H9 (cell line): ENCODE measurements at regions not wholly inside any gene's neighbourhood (a gene's known extent, or its start where the extent isn't known, plus 50 kb on each side); places are given as distances from the start of the nearest gene placed in this dataset.
"Not testable (repeated sequence)": the region's sequence is repeated elsewhere in the genome, so short reads cannot be mapped to it uniquely, and the experiment has no call there.

Experiments
- DNase-seq: peaks from one replicate; pipeline ENCODE4 v3.0.0-alpha.2; 2017
- H2AFZ ChIP-seq: one replicate; pipeline ENCODE4 v1.6.1; 2013; ENCODE audit warnings: mild to moderate bottlenecking, low read length, control low read depth, moderate library complexity
- H2AK5ac ChIP-seq: 2 replicates; pipeline ENCODE4 v1.6.1; 2013; ENCODE audit warnings: low read length, control low read depth, mixed read lengths; ENCODE audit not compliant: insufficient read length
- H2BK120ac ChIP-seq: one replicate; pipeline ENCODE4 v1.6.1; 2013; ENCODE audit warnings: low read depth, mild to moderate bottlenecking, low read length, control low read depth, inconsistent platforms; ENCODE audit not compliant: poor library complexity, severe bottlenecking
- H2BK12ac ChIP-seq: 2 replicates; pipeline ENCODE4 v1.6.1; 2013; ENCODE audit warnings: low read length, control low read depth, mixed read lengths, low read depth; ENCODE audit not compliant: insufficient read length
- H2BK15ac ChIP-seq: 2 replicates; pipeline ENCODE4 v1.6.1; 2013; ENCODE audit warnings: low read depth, low read length, control low read depth
- H2BK20ac ChIP-seq: one replicate; pipeline ENCODE4 v1.6.1; 2013; ENCODE audit warnings: low read depth, mild to moderate bottlenecking, low read length, control low read depth, inconsistent platforms; ENCODE audit not compliant: poor library complexity, severe bottlenecking
- H2BK5ac ChIP-seq: 2 replicates; pipeline ENCODE4 v1.6.1; 2013; ENCODE audit warnings: low read length, control low read depth, mixed read lengths; ENCODE audit not compliant: insufficient read length
- H3K14ac ChIP-seq: 2 replicates; pipeline ENCODE4 v1.6.1; 2013; ENCODE audit warnings: low read length, control low read depth; ENCODE audit not compliant: insufficient read depth
- H3K18ac ChIP-seq: 2 replicates; pipeline ENCODE4 v1.6.1; 2013; ENCODE audit warnings: low read depth, mild to moderate bottlenecking, mixed read lengths, low read length, control low read depth; ENCODE audit not compliant: insufficient read length
- H3K23ac ChIP-seq: 2 replicates; pipeline ENCODE4 v1.6.1; 2013; ENCODE audit warnings: low read length, control low read depth, mixed read lengths, low read depth; ENCODE audit not compliant: insufficient read length
- H3K23me2 ChIP-seq: 2 replicates; pipeline ENCODE4 v1.6.1; 2013; ENCODE audit warnings: low read depth, mild to moderate bottlenecking, mixed read lengths, low read length, control low read depth; ENCODE audit not compliant: insufficient read length, poor library complexity, severe bottlenecking
- H3K27ac ChIP-seq: 2 replicates; pipeline ENCODE4 v1.5.1; 2013; ENCODE audit warnings: low read length, control low read depth, mixed read lengths, low read depth; ENCODE audit not compliant: insufficient read length
- H3K27me3 ChIP-seq: 2 replicates; pipeline ENCODE4 v1.6.1; 2013; ENCODE audit warnings: low read length, control low read depth, inconsistent platforms; ENCODE audit not compliant: insufficient read depth
- H3K4ac ChIP-seq: 2 replicates; pipeline ENCODE4 v1.6.1; 2013; ENCODE audit warnings: low read depth, mild to moderate bottlenecking, control low read depth, inconsistent platforms, low read length, moderate library complexity
- H3K4me1 ChIP-seq: 2 replicates; pipeline ENCODE4 v1.6.1; 2013; ENCODE audit warnings: low read length, control low read depth, inconsistent platforms; ENCODE audit not compliant: insufficient read depth
- H3K4me2 ChIP-seq: 2 replicates; pipeline ENCODE4 v1.6.1; 2013; ENCODE audit warnings: low read length, control low read depth, mixed read lengths; ENCODE audit not compliant: insufficient read length, insufficient read depth
- H3K56ac ChIP-seq: 2 replicates; pipeline ENCODE4 v1.6.1; 2013; ENCODE audit warnings: low read depth, mild to moderate bottlenecking, mixed read lengths, low read length, control low read depth; ENCODE audit not compliant: insufficient read length
- H3K79me1 ChIP-seq: 2 replicates; pipeline ENCODE4 v1.6.1; 2013; ENCODE audit warnings: low read depth, mild to moderate bottlenecking, moderate library complexity, low read length, control low read depth, inconsistent platforms; ENCODE audit not compliant: insufficient read depth, poor library complexity, severe bottlenecking
- H3K79me2 ChIP-seq: 2 replicates; pipeline ENCODE4 v1.6.1; 2013; ENCODE audit warnings: low read length, control low read depth, inconsistent platforms; ENCODE audit not compliant: insufficient read depth
- H3K9ac ChIP-seq: 2 replicates; pipeline ENCODE4 v1.6.1; 2013; ENCODE audit warnings: low read length, control low read depth, mixed read lengths; ENCODE audit not compliant: insufficient read length; ENCODE audit errors: extremely low read depth
- H3K9me3 ChIP-seq: one replicate; pipeline ENCODE4 v1.6.1; 2013; ENCODE audit warnings: low read depth, low read length, inconsistent platforms; ENCODE audit not compliant: control insufficient read depth
- H3T11ph ChIP-seq: one replicate; pipeline ENCODE4 v1.6.1; 2013; ENCODE audit warnings: mild to moderate bottlenecking, low read length, control low read depth, inconsistent platforms
- H4K20me1 ChIP-seq: one replicate; pipeline ENCODE4 v1.6.1; 2013; ENCODE audit not compliant: control insufficient read depth, insufficient read length, insufficient read depth
- H4K5ac ChIP-seq: 2 replicates; pipeline ENCODE4 v1.6.1; 2013; ENCODE audit warnings: low read depth, mild to moderate bottlenecking, mixed read lengths, low read length, control low read depth; ENCODE audit not compliant: insufficient read length
- H4K8ac ChIP-seq: replicated peaks from 2 replicates; pipeline ENCODE4 v1.6.1; 2013; ENCODE audit warnings: low read length, control low read depth, mixed read lengths, low read depth; ENCODE audit not compliant: insufficient read length
- H4K91ac ChIP-seq: 2 replicates; pipeline ENCODE4 v1.6.1; 2013; ENCODE audit warnings: low read depth, mild to moderate bottlenecking, moderate library complexity, mixed read lengths, low read length, control low read depth; ENCODE audit not compliant: insufficient read length
- H3K27ac Mint-ChIP-seq, 3 experiments: 2 replicates in 2 of 3; 3 replicates in 1 of 3; pipeline ENCODE4 v1.8.0; 2020 to 2021; ENCODE audit warnings: mixed read lengths in 3 of 3, mild to moderate bottlenecking in 1 of 3, moderate library complexity in 1 of 3
- H3K27me3 Mint-ChIP-seq: 2 replicates; pipeline ENCODE4 v1.8.0; 2021; ENCODE audit warnings: low read depth, mild to moderate bottlenecking, moderate library complexity, mixed read lengths
- H3K36me3 Mint-ChIP-seq, 3 experiments: 2 replicates in 2 of 3; 3 replicates in 1 of 3; pipeline ENCODE4 v1.8.0; 2020 to 2021; ENCODE audit warnings: low read depth in 3 of 3, mixed read lengths in 3 of 3; ENCODE audit not compliant: insufficient read depth in 1 of 3
- H3K4me1 Mint-ChIP-seq, 2 experiments: 2 replicates each; pipeline ENCODE4 v1.8.0; 2020; ENCODE audit warnings: mixed read lengths in 2 of 2
- H3K4me3 Mint-ChIP-seq, 2 experiments: 2 replicates in 1 of 2; 3 replicates in 1 of 2; pipeline ENCODE4 v1.8.0; 2020 to 2021; ENCODE audit warnings: mild to moderate bottlenecking in 2 of 2, mixed read lengths in 2 of 2, moderate library complexity in 1 of 2
- H3K9me3 Mint-ChIP-seq, 2 experiments: 2 replicates in 1 of 2; 3 replicates in 1 of 2; pipeline ENCODE4 v1.8.0; 2020; ENCODE audit warnings: mild to moderate bottlenecking in 2 of 2, mixed read lengths in 2 of 2, moderate library complexity in 1 of 2
- WGBS: extraction: QIAGEN DNeasy Blood & Tissue Kit; methylation state at CpG from one replicate; pipeline ENCODE4 v1.1.7; 2013; ENCODE audit warnings: missing lambda C conversion rate, low lambda C conversion rate, mixed read lengths; ENCODE audit not compliant: insufficient read length; ENCODE audit errors: extremely low coverage; 5-methylcytosine and 5-hydroxymethylcytosine counted together

DNA sequence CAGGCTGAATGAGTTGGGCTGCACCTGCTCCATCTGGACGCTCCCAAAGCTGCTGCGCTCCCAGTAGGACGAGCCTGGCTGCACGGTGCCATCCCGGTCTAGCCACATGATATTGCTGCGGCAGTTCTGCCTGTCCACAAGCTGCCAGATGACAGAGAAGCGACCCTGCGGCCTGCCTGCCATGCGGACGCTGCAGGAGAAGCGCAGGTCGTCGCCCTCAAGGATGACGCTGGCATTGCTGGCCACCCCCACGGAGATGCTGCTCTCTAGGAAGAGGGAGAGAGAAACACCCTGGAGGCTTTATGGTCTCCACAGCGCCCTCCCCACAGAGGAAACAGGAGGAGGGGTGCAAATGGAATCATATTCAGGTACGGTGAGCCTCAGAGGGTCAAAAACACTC lies 887.3 kb downstream of the TUBA3C start:
- not testable (repeated sequence) for H3T11ph ChIP-seq, H3K4me2 ChIP-seq, H3K27me3 Mint-ChIP-seq, H2BK5ac ChIP-seq, H4K20me1 ChIP-seq, H4K8ac ChIP-seq, H4K91ac ChIP-seq, H3K56ac ChIP-seq, DNase-seq, H3K4ac ChIP-seq, H3K23ac ChIP-seq, H3K14ac ChIP-seq, H3K27me3 ChIP-seq, H3K9ac ChIP-seq, H2BK12ac ChIP-seq, H2AFZ ChIP-seq, H3K18ac ChIP-seq, H4K5ac ChIP-seq, H3K27ac Mint-ChIP-seq, H3K79me1 ChIP-seq, H3K9me3 ChIP-seq, H2BK120ac ChIP-seq, H3K79me2 ChIP-seq, H2BK20ac ChIP-seq, H3K27ac ChIP-seq, H3K4me3 Mint-ChIP-seq, H3K4me1 Mint-ChIP-seq, H2BK15ac ChIP-seq, H3K4me1 ChIP-seq, H2AK5ac ChIP-seq, H3K23me2 ChIP-seq
- H3K36me3 Mint-ChIP-seq, result peaks cover 7 to 11% (median 9%) of the 10 kb centered on the region in 3 experiments
- no CpG with 5 or more reads among the region's 17 CpGs for WGBS
- peaks cover 41 to 47% of the 10 kb centered on the region in 2 experiments for H3K9me3 Mint-ChIP-seq

GRCh38 chr13:18286848-18287247 lies 894.8 kb downstream of the TUBA3C start:
- not testable (repeated sequence) for H3K9ac ChIP-seq, H3T11ph ChIP-seq, H3K27ac ChIP-seq, H3K27ac Mint-ChIP-seq, H4K91ac ChIP-seq, H4K8ac ChIP-seq, H2BK12ac ChIP-seq, H3K4me2 ChIP-seq, H2AK5ac ChIP-seq, H2BK15ac ChIP-seq, H3K27me3 Mint-ChIP-seq, H3K18ac ChIP-seq, H3K23me2 ChIP-seq, DNase-seq, H3K14ac ChIP-seq, H3K4ac ChIP-seq, H4K20me1 ChIP-seq, H2BK20ac ChIP-seq, H3K79me2 ChIP-seq, H3K4me1 ChIP-seq, H2BK5ac ChIP-seq, H4K5ac ChIP-seq, H3K36me3 Mint-ChIP-seq, H2AFZ ChIP-seq, H3K4me1 Mint-ChIP-seq, H3K23ac ChIP-seq, H3K27me3 ChIP-seq, H3K79me1 ChIP-seq, H3K4me3 Mint-ChIP-seq, H3K56ac ChIP-seq, H2BK120ac ChIP-seq
- H3K9me3 ChIP-seq, result peaks cover 15% of the 10 kb centered on the region
- no CpG with 5 or more reads among the region's 2 CpGs for WGBS
- H3K9me3 Mint-ChIP-seq, result peaks cover 47 to 56% of the 10 kb centered on the region in 2 experiments
